ENCODE measurements at regions not wholly inside any gene's neighbourhood (a gene's known extent, or its start where the extent isn't known, plus 50 kb on each side); places are given as distances from the start of the nearest gene placed in this dataset.
A peak's percentile ranks its signal among the peaks of the same experiment; 100 is the strongest.

DNA sequence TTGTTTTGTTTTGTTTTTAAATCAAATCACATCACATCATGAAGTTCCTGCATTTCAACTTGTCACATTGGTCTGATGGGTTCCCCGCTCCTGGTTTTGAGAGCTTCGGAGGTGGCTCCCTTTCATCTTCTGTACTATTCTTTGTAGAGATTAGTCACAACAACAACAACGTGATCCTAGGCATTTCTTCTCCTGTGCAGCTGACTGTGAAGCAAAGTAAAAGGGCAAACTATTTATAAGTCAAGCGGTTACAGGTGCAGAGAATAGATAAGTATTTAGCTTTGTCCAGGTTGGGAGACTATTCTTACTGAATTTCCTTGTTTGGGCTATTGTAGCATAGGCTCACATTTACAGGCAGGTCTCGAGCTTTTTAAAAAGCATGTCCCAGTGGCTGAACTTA, 197.7 kb upstream of the CDKN2B start:
- TF ChIP-seq, protein P1, sequence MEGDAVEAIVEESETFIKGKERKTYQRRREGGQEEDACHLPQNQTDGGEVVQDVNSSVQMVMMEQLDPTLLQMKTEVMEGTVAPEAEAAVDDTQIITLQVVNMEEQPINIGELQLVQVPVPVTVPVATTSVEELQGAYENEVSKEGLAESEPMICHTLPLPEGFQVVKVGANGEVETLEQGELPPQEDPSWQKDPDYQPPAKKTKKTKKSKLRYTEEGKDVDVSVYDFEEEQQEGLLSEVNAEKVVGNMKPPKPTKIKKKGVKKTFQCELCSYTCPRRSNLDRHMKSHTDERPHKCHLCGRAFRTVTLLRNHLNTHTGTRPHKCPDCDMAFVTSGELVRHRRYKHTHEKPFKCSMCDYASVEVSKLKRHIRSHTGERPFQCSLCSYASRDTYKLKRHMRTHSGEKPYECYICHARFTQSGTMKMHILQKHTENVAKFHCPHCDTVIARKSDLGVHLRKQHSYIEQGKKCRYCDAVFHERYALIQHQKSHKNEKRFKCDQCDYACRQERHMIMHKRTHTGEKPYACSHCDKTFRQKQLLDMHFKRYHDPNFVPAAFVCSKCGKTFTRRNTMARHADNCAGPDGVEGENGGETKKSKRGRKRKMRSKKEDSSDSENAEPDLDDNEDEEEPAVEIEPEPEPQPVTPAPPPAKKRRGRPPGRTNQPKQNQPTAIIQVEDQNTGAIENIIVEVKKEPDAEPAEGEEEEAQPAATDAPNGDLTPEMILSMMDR (IDR thresholded peaks at IDR 0.05) = no peak
- ATAC-seq = no peak

DNA sequence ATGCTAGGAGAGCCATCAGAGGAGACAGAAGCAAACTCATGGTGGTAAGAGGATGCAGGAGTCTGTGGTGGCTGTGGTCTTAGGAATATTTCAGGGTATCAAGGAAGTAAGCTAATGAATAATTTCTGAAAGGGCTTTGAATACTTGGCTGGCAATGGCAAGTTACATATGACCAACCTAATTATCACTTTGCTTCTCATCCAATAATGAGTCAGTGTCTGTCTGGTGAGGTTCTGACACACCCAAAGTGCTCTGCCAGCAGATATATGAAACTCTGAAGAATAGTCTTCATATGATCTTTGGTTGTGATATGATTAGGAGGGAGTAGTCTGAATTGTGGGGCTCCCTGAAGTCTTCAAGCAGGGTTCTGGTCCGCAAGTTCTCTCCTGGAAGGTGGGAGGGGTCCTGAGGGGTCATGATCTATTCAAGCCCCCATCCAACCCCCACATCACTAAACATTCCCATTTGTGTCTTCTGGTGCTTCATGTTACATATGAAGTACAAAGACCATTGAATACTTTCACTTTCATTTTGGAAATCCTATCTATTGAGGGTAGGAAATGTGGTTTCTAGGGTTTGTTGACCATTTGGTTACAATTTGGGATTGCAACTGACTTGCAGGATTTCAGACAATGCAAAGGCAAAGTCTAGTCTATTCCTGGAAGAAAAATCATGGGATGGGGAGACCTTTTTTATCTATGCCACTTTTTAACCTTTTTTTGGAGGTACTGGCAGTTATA, 199.9 kb upstream of the CDKN2B start:
- TF ChIP-seq, protein P1 (IDR thresholded peaks at IDR 0.05) = no peak
- intact Hi-C loops (cut with DNase I, micrococcal nuclease) = no loop called here
- Histone ChIP-seq H3K36me3 (ENCODE audit: low read depth) (no peaks in the 10 kb centered on the region), H3K4me1 (ENCODE audit: low read depth) (no peaks in the 10 kb centered on the region), H3K4me3 (no peak overlapping the region), H3K9me3 (no peaks in the 10 kb centered on the region)
- DNase-seq (no peak), ATAC-seq (no peak)

More for the DNA sequence above, 197.7 kb upstream of the CDKN2B start:
- H3K4me1 ChIP-seq (ENCODE audit: low read depth) = no peaks in the 10 kb centered on the region
- intact Hi-C loops (cut with DNase I, micrococcal nuclease) = no loop called here
- H3K9me3 ChIP-seq = no peaks in the 10 kb centered on the region
- H3K4me3 ChIP-seq = no peak overlapping the region
- DNase-seq = no peak
- H3K36me3 ChIP-seq (ENCODE audit: low read depth) = no peaks in the 10 kb centered on the region

DNA sequence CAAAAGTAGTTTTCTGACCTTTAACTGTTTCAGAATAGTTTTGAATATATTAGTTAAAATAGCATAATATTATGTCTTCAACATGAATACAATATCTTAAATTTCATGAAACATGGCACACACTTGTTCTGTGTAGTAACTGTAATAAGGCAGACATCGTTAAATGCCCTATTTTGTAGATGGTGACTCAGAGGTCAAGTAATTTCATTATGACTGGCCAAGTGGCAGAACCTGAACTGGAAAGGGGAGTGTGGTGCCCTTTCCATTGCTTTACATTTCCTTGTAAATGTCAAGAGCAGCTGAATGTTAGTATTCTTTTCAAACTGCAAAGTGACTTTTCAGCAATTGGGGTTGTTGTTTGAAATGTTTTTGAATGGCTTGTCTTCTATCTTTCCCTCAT, 201.2 kb upstream of the CDKN2B start:
- DNase-seq (no peak), ATAC-seq (peak; percentile 54)
- intact Hi-C loops (cut with DNase I, micrococcal nuclease) = no loop called here
- H3K36me3 ChIP-seq (ENCODE audit: low read depth) = no peaks in the 10 kb centered on the region
- H3K9me3 ChIP-seq = no peaks in the 10 kb centered on the region
- TF ChIP-seq, protein P1 (IDR thresholded peaks at IDR 0.05) = no peak
- no peak overlapping the region for H3K4me3 ChIP-seq
- H3K4me1 ChIP-seq (ENCODE audit: low read depth) = no peaks in the 10 kb centered on the region

DNA sequence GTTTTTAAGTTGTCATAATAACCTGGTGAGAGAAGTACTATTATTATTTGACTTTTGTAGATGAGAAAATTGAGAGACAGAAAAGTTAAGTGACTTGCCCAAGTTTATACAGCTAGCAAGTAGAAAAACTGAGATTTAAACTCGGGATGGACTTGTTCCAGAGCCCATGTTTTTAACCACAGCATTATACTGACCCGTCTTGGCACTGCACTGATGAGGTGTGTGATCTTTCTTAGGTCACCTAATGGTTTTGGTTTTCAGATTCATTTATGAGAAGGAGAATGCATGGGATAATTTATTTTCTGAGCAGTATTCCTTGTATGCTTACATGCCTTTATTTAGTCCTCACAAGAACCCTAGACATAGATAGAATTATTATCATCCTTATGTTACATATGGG, 201.8 kb upstream of the CDKN2B start:
- no peaks in the 10 kb centered on the region for H3K36me3 ChIP-seq (ENCODE audit: low read depth)
- TF ChIP-seq, protein P1 (IDR thresholded peaks at IDR 0.05) = no peak
- no peak overlapping the region for H3K4me3 ChIP-seq
- H3K9me3 ChIP-seq = no peaks in the 10 kb centered on the region
- H3K4me1 ChIP-seq (ENCODE audit: low read depth) = no peaks in the 10 kb centered on the region
- ATAC-seq (no peak), DNase-seq (no peak)
- intact Hi-C loops (cut with DNase I, micrococcal nuclease) = no loop called here

DNA sequence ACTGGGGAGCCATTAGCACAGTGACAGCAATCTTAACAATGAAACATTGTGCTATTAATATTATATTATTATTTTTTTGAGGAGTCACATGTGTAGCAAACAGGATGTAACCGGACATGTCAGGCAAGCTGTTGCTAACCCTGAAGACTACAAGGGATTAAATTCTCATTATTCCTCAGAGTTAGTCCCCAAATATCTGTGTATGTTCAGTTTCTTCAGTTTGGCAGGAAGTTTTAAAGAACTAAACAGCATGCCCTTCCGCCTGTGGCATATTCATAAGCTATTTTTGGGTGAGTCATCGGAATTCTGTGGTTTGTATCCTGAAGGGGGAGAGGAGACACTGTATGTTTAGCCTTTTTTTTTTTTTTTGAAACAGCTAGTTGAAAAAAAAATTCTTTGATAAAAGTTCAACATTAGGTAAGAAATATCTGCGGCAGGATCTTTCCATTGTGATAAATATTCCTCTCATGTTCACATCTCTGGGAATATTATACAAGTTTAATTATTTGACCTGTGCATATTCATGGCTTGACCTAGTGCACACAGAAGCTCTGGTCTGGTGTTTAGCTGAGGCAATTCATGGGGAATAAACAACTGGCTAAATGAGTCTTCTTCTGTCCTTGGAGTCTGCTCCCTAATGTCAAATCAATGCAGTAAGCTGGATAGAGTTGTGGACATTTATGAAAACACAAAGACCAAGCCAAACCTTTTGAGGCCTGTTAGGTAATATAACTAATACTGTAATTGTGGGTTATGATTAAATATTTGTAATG, 202.7 kb upstream of the CDKN2B start:
- TF ChIP-seq, protein P1 (IDR thresholded peaks at IDR 0.05) = no peak
- ATAC-seq (no peak), DNase-seq (no peak)
- Histone ChIP-seq H3K4me3 (no peak overlapping the region), H3K4me1 (ENCODE audit: low read depth) (no peaks in the 10 kb centered on the region), H3K9me3 (no peaks in the 10 kb centered on the region), H3K36me3 (ENCODE audit: low read depth) (no peaks in the 10 kb centered on the region)
- intact Hi-C loops (cut with DNase I, micrococcal nuclease) = no loop called here
